NCI-H1694 (cell line): ENCODE measurements at regions not wholly inside any gene's neighbourhood (a gene's known extent, or its start where the extent isn't known, plus 50 kb on each side); places are given as distances from the start of the nearest gene placed in this dataset.
A peak's percentile ranks its signal among the peaks of the same experiment; 100 is the strongest.
"Not testable (repeated sequence)": the region's sequence is repeated elsewhere in the genome, so short reads cannot be mapped to it uniquely, and the experiment has no call there.

Source experiments
- DNase-seq: peaks from one replicate; lab custom pipeline; 2025; lab: John Stamatoyannopoulos, UW

GRCh38 chr2:16816522-16816921, 150.9 kb upstream of the CYRIA start:
- no peak for DNase-seq

GRCh38 chr2:16816016-16816415, 150.4 kb upstream of the CYRIA start:
- no peak for DNase-seq

- no peak for DNase-seq
Measured at GRCh38 chr2:16813593-16813992, 148.0 kb upstream of the CYRIA start.

GRCh38 chr2:16798472-16798871, 132.8 kb upstream of the CYRIA start:
- DNase-seq = no peak

- DNase-seq = no peak
Measured at GRCh38 chr2:16791496-16791895, 125.9 kb upstream of the CYRIA start.

- DNase-seq = no peak
Measured at GRCh38 chr2:16785149-16785548, 119.5 kb upstream of the CYRIA start.

- no peak for DNase-seq
Measured at GRCh38 chr2:16784652-16785051, 119.0 kb upstream of the CYRIA start.

- no peak for DNase-seq
Measured at GRCh38 chr2:16777123-16777870, 111.7 kb upstream of the CYRIA start.

- DNase-seq = no peak
Measured at GRCh38 chr2:16775899-16776231, 110.2 kb upstream of the CYRIA start.

- no peak for DNase-seq
Measured at GRCh38 chr2:16774980-16775898, 109.6 kb upstream of the CYRIA start.

- no peak for DNase-seq
Measured at GRCh38 chr2:16774091-16774490, 108.5 kb upstream of the CYRIA start.

- peak; percentile 39 for DNase-seq
Measured at GRCh38 chr2:16773080-16773713, 107.6 kb upstream of the CYRIA start.

GRCh38 chr2:16767789-16768476, 102.3 kb upstream of the CYRIA start:
- no peak for DNase-seq

- DNase-seq = no peak
Measured at GRCh38 chr2:16765356-16765755, 99.7 kb upstream of the CYRIA start.

GRCh38 chr2:16764487-16764886, 98.9 kb upstream of the CYRIA start:
- no peak for DNase-seq

GRCh38 chr2:16763493-16763899, 97.9 kb upstream of the CYRIA start:
- DNase-seq = no peak

- no peak for DNase-seq
Measured at GRCh38 chr2:16763056-16763455, 97.4 kb upstream of the CYRIA start.

- DNase-seq = no peak
Measured at GRCh38 chr2:16760426-16760825, 94.8 kb upstream of the CYRIA start.

- peak; percentile 78 for DNase-seq
Measured at GRCh38 chr2:16756831-16757644, 91.4 kb upstream of the CYRIA start.

- no peak for DNase-seq
Measured at GRCh38 chr2:16755442-16755841, 89.8 kb upstream of the CYRIA start.

- not testable (repeated sequence) for DNase-seq
Measured at GRCh38 chr2:16753025-16753424, 87.4 kb upstream of the CYRIA start.

GRCh38 chr2:16750925-16751214, 85.2 kb upstream of the CYRIA start:
- not testable (repeated sequence) for DNase-seq
